Endothelial cell of umbilical vein (primary cell): ENCODE measurements at regions not wholly inside any gene's neighbourhood (a gene's known extent, or its start where the extent isn't known, plus 50 kb on each side); places are given as distances from the start of the nearest gene placed in this dataset.
A peak's percentile ranks its signal among the peaks of the same experiment; 100 is the strongest.

Source experiments
- BruUV-seq: library from RNA; stranded (reverse); fragments of 400-500 nt; replicated peaks from 2 replicates; lab custom pipeline; 2021; lab: Mats Ljungman, UMichigan
- CTCF ChIA-PET: fragments of 300-600, 350-600 bp; sonication (Branson Sonifier 250); formaldehyde crosslinking; loops from one replicate; lab custom pipeline; 2021; ENCODE audit warnings: antibody characterized with exemption, inconsistent platforms; lab: Charles Lee
- POLR2A ChIA-PET: fragments of 300-600, 350-600 bp; sonication (Branson Sonifier 250); formaldehyde crosslinking; loops from one replicate; lab custom pipeline; 2021; ENCODE audit warnings: antibody characterized with exemption, inconsistent platforms; lab: Charles Lee
- DNase-seq: peaks from one replicate; pipeline ENCODE4 v3.0.0-alpha.2; 2011; ENCODE audit warnings: low read depth, low spot score
- FAIRE-seq: peaks from 2 replicates; lab custom pipeline; 2011; peaks lifted over from hg19 to GRCh38; lab: Jason Lieb, UNC
- H2AFZ ChIP-seq: 2 replicates; pipeline ENCODE4 v1.6.0; 2012; ENCODE audit warnings: low read depth, low read length, control low read depth, inconsistent platforms
- H3K27ac ChIP-seq: 2 replicates; pipeline ENCODE4 v1.5.1; 2011; ENCODE audit warnings: low read depth, mild to moderate bottlenecking, control low read depth, low read length, moderate library complexity; ENCODE audit not compliant: insufficient read depth
- H3K27me3 ChIP-seq, 2 experiments: 2 replicates each; pipeline versions ENCODE4 v1.6.0 to v1.6.1; 2011; ENCODE audit warnings: low read length in 2 of 2, mixed read lengths in 1 of 2; ENCODE audit not compliant: control insufficient read depth in 2 of 2, insufficient read depth in 2 of 2
- H3K36me3 ChIP-seq, 2 experiments: 2 replicates in 1 of 2; 3 replicates in 1 of 2; pipeline ENCODE4 v1.5.1; 2011; ENCODE audit warnings: low read length in 2 of 2, mild to moderate bottlenecking in 1 of 2, moderate library complexity in 1 of 2; ENCODE audit not compliant: control insufficient read depth in 2 of 2, insufficient read depth in 2 of 2; ENCODE audit errors: extremely low read depth in 1 of 2
- H3K4me1 ChIP-seq: 3 replicates; pipeline ENCODE4 v1.5.1; 2011; ENCODE audit warnings: mild to moderate bottlenecking, low read length; ENCODE audit not compliant: control insufficient read depth, insufficient read depth; ENCODE audit errors: extremely low read depth
- H3K4me2 ChIP-seq: 2 replicates; pipeline ENCODE4 v1.6.1; 2011; ENCODE audit warnings: low read length, control low read depth, mixed read lengths; ENCODE audit not compliant: insufficient read depth
- H3K4me3 ChIP-seq, 3 experiments: fragments of 200-600 bp in 1 of 3; sonication (generic), shearing (Covaris generic) in 1 of 3; replicated peaks in 1 of 3; 2 replicates each; pipeline ENCODE4 v1.5.1; 2011 to 2016; ENCODE audit warnings: control low read depth in 3 of 3, low read length in 3 of 3, mild to moderate bottlenecking in 2 of 3, inconsistent platforms in 1 of 3, low read depth in 1 of 3, moderate library complexity in 1 of 3; ENCODE audit not compliant: insufficient read depth in 1 of 3
- H3K79me2 ChIP-seq: 2 replicates; pipeline ENCODE4 v1.6.0; 2012; ENCODE audit warnings: low read length, inconsistent platforms; ENCODE audit not compliant: control insufficient read depth, insufficient read depth
- H3K9ac ChIP-seq: replicated peaks from 2 replicates; pipeline ENCODE3; 2011; ENCODE audit warnings: low read length, control low read depth; ENCODE audit not compliant: insufficient read depth; ENCODE audit errors: extremely low read depth
- H3K9me1 ChIP-seq: replicated peaks from 3 replicates; pipeline ENCODE4 v1.6.0; 2011; ENCODE audit warnings: mild to moderate bottlenecking, low read length; ENCODE audit not compliant: control insufficient read depth, insufficient read depth; ENCODE audit errors: extremely low read depth
- H3K9me3 ChIP-seq: replicated peaks from 2 replicates; pipeline ENCODE4 v1.5.1; 2012; ENCODE audit warnings: low read length, inconsistent platforms; ENCODE audit not compliant: control insufficient read depth, insufficient read depth
- H4K20me1 ChIP-seq: replicated peaks from 2 replicates; pipeline ENCODE3; 2011; ENCODE audit warnings: mild to moderate bottlenecking, low read length; ENCODE audit not compliant: control insufficient read depth, insufficient read depth; ENCODE audit errors: extremely low read depth
- CTCF ChIP-seq, 2 donors: IDR thresholded peaks; 1 replicate in 1 of 2; 2 replicates in 1 of 2; pipeline ENCODE4 v1.5.1; 2011; ENCODE audit warnings: low read length in 2 of 2, mild to moderate bottlenecking in 2 of 2, moderate library complexity in 2 of 2, control low read depth in 1 of 2, inconsistent platforms in 1 of 2, low read depth in 1 of 2; ENCODE audit not compliant: insufficient read depth in 1 of 2; ENCODE audit errors: extremely low read depth in 1 of 2
- EZH2 ChIP-seq: IDR thresholded peaks from 2 replicates; pipeline ENCODE4 v1.6.1; 2012; ENCODE audit warnings: borderline replicate concordance, low read depth, mild to moderate bottlenecking, moderate library complexity, low read length, inconsistent platforms; ENCODE audit not compliant: severe bottlenecking
- FOS ChIP-seq: IDR thresholded peaks from 2 replicates; pipeline ENCODE4 v1.6.1; 2011; ENCODE audit warnings: mild to moderate bottlenecking, low read length, moderate library complexity, borderline replicate concordance; ENCODE audit not compliant: insufficient read depth
- GATA2 ChIP-seq: IDR thresholded peaks from 2 replicates; pipeline ENCODE4 v1.7.0; 2011; ENCODE audit warnings: low read depth, mild to moderate bottlenecking, moderate library complexity, mixed read lengths, low read length; ENCODE audit not compliant: insufficient read length, insufficient read depth
- JUN ChIP-seq: IDR thresholded peaks from 2 replicates; pipeline ENCODE4 v1.6.1; 2011; ENCODE audit warnings: borderline replicate concordance, low read depth; ENCODE audit not compliant: insufficient read length, insufficient read depth
- MAX ChIP-seq: IDR thresholded peaks from 2 replicates; pipeline ENCODE4 v1.6.1; 2011; ENCODE audit not compliant: insufficient read depth, insufficient read length
- MYC ChIP-seq: IDR thresholded peaks from one replicate; pipeline ENCODE4 v1.6.1; 2011; ENCODE audit warnings: mild to moderate bottlenecking, low read depth, low read length
- POLR2A ChIP-seq: IDR thresholded peaks from 2 replicates; pipeline ENCODE4 v1.6.1; 2012; ENCODE audit warnings: low read depth, mild to moderate bottlenecking, control low read depth, low read length
- POLR2AphosphoS5 ChIP-seq: IDR thresholded peaks from 2 replicates; pipeline ENCODE4 v1.6.1; 2012; ENCODE audit warnings: low read depth, mild to moderate bottlenecking, control low read depth, low read length, moderate library complexity; ENCODE audit not compliant: insufficient read depth
- dilution Hi-C: fragments of 300-500 bp; cut with MboI; formaldehyde crosslinking; loops from one replicate; pipeline ENCODE4 v1.15.0; 2019; ENCODE audit warnings: low sequenced_read_pairs; ENCODE audit not compliant: extremely low pct_ligation_motif_present
- intact Hi-C: fragments of 100-400 bp; cut with micrococcal nuclease; formaldehyde crosslinking; loops from one replicate; pipeline ENCODE4 v1.10.0; 2022

- no peak overlapping the region for H3K27ac ChIP-seq
- peaks cover 2% of the 10 kb centered on the region for H3K4me1 ChIP-seq
- no peaks in the 10 kb centered on the region for H3K9me1 ChIP-seq
- H3K79me2 ChIP-seq = no peaks in the 10 kb centered on the region
- no peak for TF ChIP-seq EZH2
- peak; percentile 49 to 52 for TF ChIP-seq CTCF (IDR thresholded peaks at IDR 0.05; ENCODE audit: extremely low read depth in 1 of 2, insufficient read depth in 1 of 2, low read depth in 1 of 2, low read length in 2 of 2)
- no peaks in the 10 kb centered on the region for H3K27me3 ChIP-seq
- ChIA-PET CTCF (interaction anchor here (0.6 to 5.2 kb wide), 77 partner anchors 10 to 559 kb away, joined by 3 to 347 read pairs (median 5); partner anchors contain the start of genes PLOD2, PLSCR1, PLSCR2 and PLSCR4), POLR2A (interaction anchor here (0.6 to 1.5 kb wide), 7 partner anchors 13 to 166 kb away, joined by 3 to 7 read pairs (median 4); partner anchors contain the start of gene PLOD2)
- intact Hi-C loops (loop anchor here (1.0 to 2.0 kb wide), 11 partner anchors 19 to 551 kb away; partner anchors contain the start of gene PLSCR4), dilution Hi-C loops (no loop called here)
- H3K36me3 ChIP-seq = no peaks in the 10 kb centered on the region
- peak overlapping the region; percentile 38 for H2AFZ ChIP-seq
- BruUV-seq = no TSS peak
- FAIRE-seq (peak; percentile 82), DNase-seq (peak; percentile 85)
- no peak overlapping the region for H3K9ac ChIP-seq
- no peak overlapping the region for H3K4me2 ChIP-seq
- no peaks in the 10 kb centered on the region for H3K9me3 ChIP-seq
- no peaks in the 10 kb centered on the region for H4K20me1 ChIP-seq
- no peak overlapping the region for H3K4me3 ChIP-seq
These were observed 76.1 kb upstream of the PLSCR4 start for GRCh38 chr3:146326875-146327543.

GRCh38 chr3:146325170-146325569 lies 74.3 kb upstream of the PLSCR4 start:
- CTCF ChIA-PET = no interaction called here
- dilution Hi-C loops = no loop called here
- Histone ChIP-seq H3K9me1 (no peaks in the 10 kb centered on the region), H3K36me3 (no peaks in the 10 kb centered on the region), H2AFZ (no peak overlapping the region), H3K79me2 (no peaks in the 10 kb centered on the region), H3K9me3 (no peaks in the 10 kb centered on the region), H3K4me2 (no peak overlapping the region), H3K4me1 (peaks cover 2% of the 10 kb centered on the region), H3K27ac (no peak overlapping the region), H3K9ac (no peak overlapping the region), H4K20me1 (no peaks in the 10 kb centered on the region), H3K27me3 (no peaks in the 10 kb centered on the region), H3K4me3 (no peak overlapping the region)
- no peak for DNase-seq
- POLR2A ChIA-PET = no interaction called here
- FAIRE-seq = no peak
- no TSS peak for BruUV-seq
- no peak for TF ChIP-seq CTCF (IDR thresholded peaks at IDR 0.05; ENCODE audit: extremely low read depth in 1 of 2, insufficient read depth in 1 of 2, low read depth in 1 of 2, low read length in 2 of 2)
- TF ChIP-seq JUN = no peak
- TF ChIP-seq GATA2 = no peak
- TF ChIP-seq MYC = no peak
- TF ChIP-seq EZH2 = no peak
- no peak for TF ChIP-seq POLR2AphosphoS5
- no peak for TF ChIP-seq POLR2A
- TF ChIP-seq FOS = no peak
- TF ChIP-seq MAX = no peak
- intact Hi-C loops = no loop called here
